SH-SY5Y (cell line): ENCODE measurements at regions not wholly inside any gene's neighbourhood (a gene's known extent, or its start where the extent isn't known, plus 50 kb on each side); places are given as distances from the start of the nearest gene placed in this dataset.

Experiments used
- GATA2 ChIP-seq: IDR thresholded peaks from 2 replicates; pipeline ENCODE4 v1.6.1; 2011; ENCODE audit warnings: mild to moderate bottlenecking, low read depth, low read length
- GATA3 ChIP-seq: IDR thresholded peaks from 2 replicates; pipeline ENCODE4 v1.6.1; 2011; ENCODE audit warnings: low read depth, mild to moderate bottlenecking, low read length, moderate library complexity

DNA sequence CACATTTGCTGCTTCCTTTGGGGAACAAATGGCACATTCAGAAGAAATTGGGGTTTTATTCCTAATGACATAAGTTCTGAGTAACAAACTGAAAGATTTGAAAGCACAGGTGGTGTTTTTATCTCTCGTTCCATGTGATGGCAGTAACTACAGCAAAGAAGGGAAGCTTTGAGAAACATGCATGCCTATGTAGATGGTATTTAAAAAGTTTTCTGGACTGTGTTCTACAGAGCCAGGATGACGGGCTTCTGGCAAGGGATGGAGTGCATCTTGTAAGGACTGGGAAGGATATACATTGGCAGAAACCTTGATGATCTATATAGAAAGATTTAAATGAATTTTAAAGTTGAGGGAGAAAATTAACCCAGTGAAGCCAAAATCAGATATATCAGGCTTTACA is 362.2 kb upstream of the ROPN1 start:
- TF ChIP-seq GATA2 = no peak
- no peak for TF ChIP-seq GATA3
